Suprapubic skin (tissue), 3 donors: ENCODE measurements at regions not wholly inside any gene's neighbourhood (a gene's known extent, or its start where the extent isn't known, plus 50 kb on each side); places are given as distances from the start of the nearest gene placed in this dataset.

Experiments
- CTCF ChIP-seq, 2 donors: fragments of 200-600 bp in 1 of 2; fragments of 450-650 bp in 1 of 2; sonication (generic) in 1 of 2; IDR thresholded peaks; one replicate each; pipeline ENCODE4 v1.5.1; 2016 to 2019; ENCODE audit warnings: antibody characterized with exemption in 2 of 2, mild to moderate bottlenecking in 1 of 2, moderate library complexity in 1 of 2
- POLR2AphosphoS5 ChIP-seq, 3 donors: sonication (generic); formaldehyde crosslinking; IDR thresholded peaks; one replicate each; pipeline ENCODE4 v1.6.1; 2017; ENCODE audit warnings: antibody characterized with exemption in 3 of 3

GRCh38 chr4:155134136-155134535, 74.3 kb upstream of the NPY2R start:
- TF ChIP-seq CTCF (IDR thresholded peaks at IDR 0.05): no peak
- TF ChIP-seq POLR2AphosphoS5 (IDR thresholded peaks at IDR 0.05): no peak
